SK-N-SH treated with all-trans-retinoic acid at 6 μM for 48 hours (cell line): ENCODE measurements at regions not wholly inside any gene's neighbourhood (a gene's known extent, or its start where the extent isn't known, plus 50 kb on each side); places are given as distances from the start of the nearest gene placed in this dataset.

Source experiments
- ATAC-seq: fragments of 200-7000 bp; cut with Tn5 transposase; 3 replicates; pipeline ENCODE4 v1.9.1; 2020; ENCODE audit warnings: mild to moderate bottlenecking, moderate library complexity
- ARNTL ChIP-seq: fragments of 450-650 bp; formaldehyde crosslinking; IDR thresholded peaks from 2 replicates; pipeline ENCODE4 v1.5.0; 2020; ENCODE audit warnings: low read depth, mild to moderate bottlenecking, moderate library complexity, borderline replicate concordance
- BACH2 ChIP-seq: fragments of 250-450 bp; sonication (Bioruptor Pico); IDR thresholded peaks from 2 replicates; pipeline ENCODE4 v1.9.0; 2021; ENCODE audit warnings: mild to moderate bottlenecking, borderline replicate concordance
- CREB5 ChIP-seq: fragments of 250-450 bp; sonication (Bioruptor Pico); IDR thresholded peaks from 2 replicates; pipeline ENCODE4 v1.5.1; 2020; ENCODE audit warnings: low read depth, mild to moderate bottlenecking, moderate library complexity
- CSRNP3 ChIP-seq: fragments of 250-450 bp; sonication (Bioruptor Pico); IDR thresholded peaks from 2 replicates; pipeline ENCODE4 v1.5.1; 2021; ENCODE audit warnings: mild to moderate bottlenecking, moderate library complexity
- ESRRG ChIP-seq: fragments of 250-450 bp; sonication (Bioruptor Pico); IDR thresholded peaks from 2 replicates; pipeline ENCODE4 v1.6.1; 2021; ENCODE audit warnings: mild to moderate bottlenecking
- GLIS3 ChIP-seq: fragments of 250-450 bp; sonication (Bioruptor Pico); IDR thresholded peaks from 2 replicates; pipeline ENCODE4 v1.5.0; 2020; ENCODE audit warnings: mild to moderate bottlenecking, moderate library complexity
- ISL1 ChIP-seq: fragments of 250-450 bp; sonication (Bioruptor Pico); IDR thresholded peaks from 2 replicates; pipeline ENCODE4 v2.1.2; 2022; ENCODE audit warnings: mild to moderate bottlenecking, moderate library complexity
- OSR1 ChIP-seq: fragments of 250-450 bp; sonication (Bioruptor Pico); IDR thresholded peaks from 2 replicates; pipeline ENCODE4 v1.8.0; 2022; ENCODE audit warnings: moderate library complexity, mild to moderate bottlenecking, inconsistent platforms
- PATZ1 ChIP-seq: fragments of 250-450 bp; sonication (Bioruptor Pico); IDR thresholded peaks from 2 replicates; pipeline ENCODE4 v1.8.0; 2020; ENCODE audit warnings: mild to moderate bottlenecking, moderate library complexity, borderline replicate concordance
- SNAI2 ChIP-seq: fragments of 250-450 bp; sonication (Bioruptor Pico); IDR thresholded peaks from 2 replicates; pipeline ENCODE4 v1.5.0; 2020; ENCODE audit warnings: mild to moderate bottlenecking, moderate library complexity
- ZC3H10 ChIP-seq: fragments of 250-450 bp; sonication (Bioruptor Pico); IDR thresholded peaks from 2 replicates; pipeline ENCODE4 v1.5.1; 2021; ENCODE audit warnings: mild to moderate bottlenecking, moderate library complexity
- ZFP3 ChIP-seq: fragments of 250-450 bp; sonication (Bioruptor Pico); IDR thresholded peaks from 2 replicates; pipeline ENCODE4 v1.5.0; 2020; ENCODE audit warnings: mild to moderate bottlenecking, moderate library complexity
- ZFP30 ChIP-seq: fragments of 450-650 bp; formaldehyde crosslinking; IDR thresholded peaks from 2 replicates; pipeline ENCODE4 v1.5.0; 2022; ENCODE audit warnings: mild to moderate bottlenecking, moderate library complexity
- ZNF70 ChIP-seq: fragments of 450-650 bp; formaldehyde crosslinking; IDR thresholded peaks from 2 replicates; pipeline ENCODE4 v1.5.0; 2020; ENCODE audit warnings: mild to moderate bottlenecking, moderate library complexity
- ZNF8 ChIP-seq: fragments of 450-650 bp; formaldehyde crosslinking; IDR thresholded peaks from 2 replicates; pipeline ENCODE4 v1.5.0; 2020; ENCODE audit warnings: mild to moderate bottlenecking, moderate library complexity
- TF ChIP-seq, protein P1 (sequence below): fragments of 250-450 bp; sonication (Bioruptor Pico); IDR thresholded peaks from 2 replicates; pipeline ENCODE4 v1.5.0; 2020; ENCODE audit warnings: mild to moderate bottlenecking, moderate library complexity
- TF ChIP-seq, protein P2 (sequence below): fragments of 250-450 bp; sonication (Bioruptor Pico); IDR thresholded peaks from 2 replicates; pipeline ENCODE4 v1.8.0; 2021; ENCODE audit warnings: low read depth, mild to moderate bottlenecking, moderate library complexity, borderline replicate concordance

DNA sequence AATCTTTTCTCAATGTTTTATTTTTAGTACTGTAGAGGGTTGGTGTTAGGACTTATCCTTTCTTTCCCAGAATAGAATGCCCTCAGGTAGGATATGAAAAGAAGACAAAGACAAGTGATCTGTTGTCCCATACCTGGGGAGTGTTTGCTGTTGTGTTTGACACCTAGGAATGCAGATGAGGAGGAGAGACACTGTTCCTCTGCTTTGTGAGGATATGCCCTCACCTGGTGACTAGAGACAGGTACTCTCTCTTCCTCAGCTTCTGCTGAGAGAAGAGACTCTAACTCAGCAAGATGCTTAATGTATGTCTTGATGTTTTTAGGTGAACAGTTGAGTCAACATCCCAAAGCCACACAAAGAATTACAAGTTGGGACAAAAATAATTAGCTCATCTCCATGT, 468.4 kb downstream of the PRR16 start:
- TF ChIP-seq PATZ1 (CRISPR knock-in tag): no peak
- TF ChIP-seq SNAI2: no peak
- no peak for TF ChIP-seq CREB5 (CRISPR knock-in tag)
- TF ChIP-seq, protein P1, sequence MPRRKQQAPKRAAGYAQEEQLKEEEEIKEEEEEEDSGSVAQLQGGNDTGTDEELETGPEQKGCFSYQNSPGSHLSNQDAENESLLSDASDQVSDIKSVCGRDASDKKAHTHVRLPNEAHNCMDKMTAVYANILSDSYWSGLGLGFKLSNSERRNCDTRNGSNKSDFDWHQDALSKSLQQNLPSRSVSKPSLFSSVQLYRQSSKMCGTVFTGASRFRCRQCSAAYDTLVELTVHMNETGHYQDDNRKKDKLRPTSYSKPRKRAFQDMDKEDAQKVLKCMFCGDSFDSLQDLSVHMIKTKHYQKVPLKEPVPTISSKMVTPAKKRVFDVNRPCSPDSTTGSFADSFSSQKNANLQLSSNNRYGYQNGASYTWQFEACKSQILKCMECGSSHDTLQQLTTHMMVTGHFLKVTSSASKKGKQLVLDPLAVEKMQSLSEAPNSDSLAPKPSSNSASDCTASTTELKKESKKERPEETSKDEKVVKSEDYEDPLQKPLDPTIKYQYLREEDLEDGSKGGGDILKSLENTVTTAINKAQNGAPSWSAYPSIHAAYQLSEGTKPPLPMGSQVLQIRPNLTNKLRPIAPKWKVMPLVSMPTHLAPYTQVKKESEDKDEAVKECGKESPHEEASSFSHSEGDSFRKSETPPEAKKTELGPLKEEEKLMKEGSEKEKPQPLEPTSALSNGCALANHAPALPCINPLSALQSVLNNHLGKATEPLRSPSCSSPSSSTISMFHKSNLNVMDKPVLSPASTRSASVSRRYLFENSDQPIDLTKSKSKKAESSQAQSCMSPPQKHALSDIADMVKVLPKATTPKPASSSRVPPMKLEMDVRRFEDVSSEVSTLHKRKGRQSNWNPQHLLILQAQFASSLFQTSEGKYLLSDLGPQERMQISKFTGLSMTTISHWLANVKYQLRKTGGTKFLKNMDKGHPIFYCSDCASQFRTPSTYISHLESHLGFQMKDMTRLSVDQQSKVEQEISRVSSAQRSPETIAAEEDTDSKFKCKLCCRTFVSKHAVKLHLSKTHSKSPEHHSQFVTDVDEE (CRISPR knock-in tag): no peak
- TF ChIP-seq ZFP3: no peak
- no peak for TF ChIP-seq ZC3H10 (CRISPR knock-in tag)
- TF ChIP-seq CSRNP3 (CRISPR knock-in tag): no peak
- TF ChIP-seq, protein P2, sequence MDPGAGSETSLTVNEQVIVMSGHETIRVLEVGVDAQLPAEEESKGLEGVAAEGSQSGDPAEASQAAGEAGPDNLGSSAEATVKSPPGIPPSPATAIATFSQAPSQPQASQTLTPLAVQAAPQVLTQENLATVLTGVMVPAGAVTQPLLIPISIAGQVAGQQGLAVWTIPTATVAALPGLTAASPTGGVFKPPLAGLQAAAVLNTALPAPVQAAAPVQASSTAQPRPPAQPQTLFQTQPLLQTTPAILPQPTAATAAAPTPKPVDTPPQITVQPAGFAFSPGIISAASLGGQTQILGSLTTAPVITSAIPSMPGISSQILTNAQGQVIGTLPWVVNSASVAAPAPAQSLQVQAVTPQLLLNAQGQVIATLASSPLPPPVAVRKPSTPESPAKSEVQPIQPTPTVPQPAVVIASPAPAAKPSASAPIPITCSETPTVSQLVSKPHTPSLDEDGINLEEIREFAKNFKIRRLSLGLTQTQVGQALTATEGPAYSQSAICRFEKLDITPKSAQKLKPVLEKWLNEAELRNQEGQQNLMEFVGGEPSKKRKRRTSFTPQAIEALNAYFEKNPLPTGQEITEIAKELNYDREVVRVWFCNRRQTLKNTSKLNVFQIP: no peak
- TF ChIP-seq ESRRG (CRISPR knock-in tag): no peak
- no peak for TF ChIP-seq ISL1 (CRISPR knock-in tag)
- TF ChIP-seq ZFP30 (CRISPR knock-in tag): no peak
- TF ChIP-seq GLIS3 (CRISPR knock-in tag): no peak
- no peak for ATAC-seq

DNA sequence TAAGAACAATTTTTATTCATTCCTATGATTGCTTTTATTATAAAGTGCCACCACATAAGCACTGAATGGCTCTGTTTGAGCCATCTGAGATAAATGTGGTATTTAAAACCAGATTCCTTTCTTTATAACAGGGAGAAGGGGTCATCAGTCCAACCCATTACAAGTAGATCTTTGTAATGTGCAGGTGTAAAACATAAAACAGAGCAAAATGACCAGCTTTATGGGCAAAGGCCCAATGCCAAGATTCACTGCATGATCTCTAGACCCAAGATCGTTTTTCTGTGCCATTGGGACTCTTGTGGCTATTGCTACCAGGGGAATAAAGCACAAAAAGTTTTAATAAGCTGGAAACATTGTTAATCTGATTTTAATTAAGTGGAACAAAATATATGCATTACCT, 469.9 kb downstream of the PRR16 start:
- TF ChIP-seq SNAI2 (no peak), OSR1 (no peak), ZNF70 (no peak), ARNTL (CRISPR knock-in tag) (no peak), PATZ1 (CRISPR knock-in tag) (no peak), ZNF8 (CRISPR knock-in tag) (no peak), ISL1 (CRISPR knock-in tag) (no peak), BACH2 (CRISPR knock-in tag) (no peak)
- TF ChIP-seq, protein P1 (CRISPR knock-in tag): no peak
- ATAC-seq: no peak
